Thyroid gland (tissue), 4 donors: ENCODE measurements at regions not wholly inside any gene's neighbourhood (a gene's known extent, or its start where the extent isn't known, plus 50 kb on each side); places are given as distances from the start of the nearest gene placed in this dataset.

Source experiments
- POLR2A ChIP-seq, 2 donors: fragments of 450-650 bp; IDR thresholded peaks; one replicate each; pipeline ENCODE4 v1.6.1; 2017; ENCODE audit warnings: antibody characterized with exemption in 2 of 2, mild to moderate bottlenecking in 2 of 2, moderate library complexity in 1 of 2
- TF ChIP-seq, protein P1 (sequence below), 6 experiments: fragments of 200-600 bp in 3 of 6; fragments of 450-650 bp in 3 of 6; sonication (generic) in 3 of 6; IDR thresholded peaks; one replicate each; pipeline ENCODE4 v1.5.1; 2016 to 2019; ENCODE audit warnings: antibody characterized with exemption in 6 of 6, mild to moderate bottlenecking in 2 of 6, inconsistent platforms in 1 of 6, moderate library complexity in 1 of 6

- TF ChIP-seq, protein P1, sequence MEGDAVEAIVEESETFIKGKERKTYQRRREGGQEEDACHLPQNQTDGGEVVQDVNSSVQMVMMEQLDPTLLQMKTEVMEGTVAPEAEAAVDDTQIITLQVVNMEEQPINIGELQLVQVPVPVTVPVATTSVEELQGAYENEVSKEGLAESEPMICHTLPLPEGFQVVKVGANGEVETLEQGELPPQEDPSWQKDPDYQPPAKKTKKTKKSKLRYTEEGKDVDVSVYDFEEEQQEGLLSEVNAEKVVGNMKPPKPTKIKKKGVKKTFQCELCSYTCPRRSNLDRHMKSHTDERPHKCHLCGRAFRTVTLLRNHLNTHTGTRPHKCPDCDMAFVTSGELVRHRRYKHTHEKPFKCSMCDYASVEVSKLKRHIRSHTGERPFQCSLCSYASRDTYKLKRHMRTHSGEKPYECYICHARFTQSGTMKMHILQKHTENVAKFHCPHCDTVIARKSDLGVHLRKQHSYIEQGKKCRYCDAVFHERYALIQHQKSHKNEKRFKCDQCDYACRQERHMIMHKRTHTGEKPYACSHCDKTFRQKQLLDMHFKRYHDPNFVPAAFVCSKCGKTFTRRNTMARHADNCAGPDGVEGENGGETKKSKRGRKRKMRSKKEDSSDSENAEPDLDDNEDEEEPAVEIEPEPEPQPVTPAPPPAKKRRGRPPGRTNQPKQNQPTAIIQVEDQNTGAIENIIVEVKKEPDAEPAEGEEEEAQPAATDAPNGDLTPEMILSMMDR (IDR thresholded peaks at IDR 0.05) = no peak
- no peak for TF ChIP-seq POLR2A (IDR thresholded peaks at IDR 0.05)
These were observed 177.5 kb downstream of the AASDH start for GRCh38 chr4:56209767-56210166.
